Osteoblast (primary cell): ENCODE measurements at regions not wholly inside any gene's neighbourhood (a gene's known extent, or its start where the extent isn't known, plus 50 kb on each side); places are given as distances from the start of the nearest gene placed in this dataset.

ENCODE experiments used
- DNase-seq: peaks from one replicate; pipeline ENCODE4 v3.0.0; 2011; ENCODE audit warnings: low spot score, mixed read lengths; ENCODE audit not compliant: insufficient read length; ENCODE audit errors: missing footprints
- H2AFZ ChIP-seq: 2 replicates; pipeline ENCODE4 v1.6.0; 2011; ENCODE audit warnings: mild to moderate bottlenecking, low read length
- H3K27ac ChIP-seq: 2 replicates; pipeline ENCODE4 v1.5.1; 2011; ENCODE audit warnings: mild to moderate bottlenecking, low read depth, low read length, moderate library complexity
- H3K27me3 ChIP-seq: 2 replicates; pipeline ENCODE4 v1.6.0; 2012; ENCODE audit warnings: mild to moderate bottlenecking, control low read depth, inconsistent platforms, low read length, moderate library complexity; ENCODE audit not compliant: insufficient read depth
- H3K36me3 ChIP-seq: 2 replicates; pipeline ENCODE4 v1.5.1; 2011; ENCODE audit warnings: mild to moderate bottlenecking, low read length, control low read depth, moderate library complexity; ENCODE audit not compliant: insufficient read depth
- H3K4me1 ChIP-seq: 2 replicates; pipeline ENCODE4 v1.5.1; 2011; ENCODE audit warnings: mild to moderate bottlenecking, low read length, control low read depth, moderate library complexity; ENCODE audit not compliant: insufficient read depth
- H3K4me2 ChIP-seq: 2 replicates; pipeline ENCODE4 v1.6.0; 2011; ENCODE audit warnings: mild to moderate bottlenecking, low read length; ENCODE audit not compliant: insufficient read depth
- H3K4me3 ChIP-seq: fragments of 200-600 bp; sonication (generic); 3 replicates; pipeline ENCODE4 v1.5.1; 2012; ENCODE audit warnings: mild to moderate bottlenecking, low read length, inconsistent platforms; ENCODE audit not compliant: insufficient read depth
- H3K79me2 ChIP-seq: 2 replicates; pipeline ENCODE4 v1.6.0; 2012; ENCODE audit warnings: mild to moderate bottlenecking, low read length, control low read depth, inconsistent platforms; ENCODE audit not compliant: insufficient read depth
- H3K9me3 ChIP-seq: 2 replicates; pipeline ENCODE4 v1.5.1; 2011; ENCODE audit warnings: low read depth, low read length, control low read depth
- H4K20me1 ChIP-seq: 2 replicates; pipeline ENCODE4 v1.6.0; 2012; ENCODE audit warnings: mild to moderate bottlenecking, low read length, control low read depth; ENCODE audit not compliant: insufficient read depth
- CTCF ChIP-seq: IDR thresholded peaks from 2 replicates; pipeline ENCODE4 v1.5.1; 2011; ENCODE audit warnings: mild to moderate bottlenecking, low read depth, low read length, moderate library complexity; ENCODE audit errors: extremely low read depth

DNA sequence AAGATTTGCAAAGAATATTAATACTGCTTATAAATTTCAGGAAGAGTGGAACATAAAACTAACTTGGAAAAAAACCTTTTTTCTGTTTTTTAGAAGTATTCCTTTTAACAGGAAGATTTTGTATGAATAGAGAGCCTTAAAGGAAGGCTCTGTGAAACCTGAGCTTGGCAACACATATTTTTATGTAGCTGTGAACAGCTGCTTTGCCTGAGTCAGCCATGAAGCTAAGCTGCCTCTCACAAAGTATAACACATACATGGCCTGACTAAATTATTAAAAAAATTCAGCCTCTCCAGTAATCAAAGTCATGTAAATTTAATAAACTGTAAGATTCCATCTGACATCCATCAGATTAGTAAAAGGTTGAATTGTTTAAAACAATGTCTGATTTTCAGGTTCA lies 547.5 kb downstream of the ELAVL2 start:
- Histone ChIP-seq H3K27ac (no peak overlapping the region), H3K36me3 (no peaks in the 10 kb centered on the region), H3K79me2 (no peaks in the 10 kb centered on the region), H3K4me2 (no peak overlapping the region), H2AFZ (no peak overlapping the region), H3K4me3 (no peak overlapping the region), H3K27me3 (no peaks in the 10 kb centered on the region), H3K4me1 (no peaks in the 10 kb centered on the region), H4K20me1 (no peaks in the 10 kb centered on the region), H3K9me3 (no peaks in the 10 kb centered on the region)
- no peak for TF ChIP-seq CTCF
- DNase-seq = no peak

DNA sequence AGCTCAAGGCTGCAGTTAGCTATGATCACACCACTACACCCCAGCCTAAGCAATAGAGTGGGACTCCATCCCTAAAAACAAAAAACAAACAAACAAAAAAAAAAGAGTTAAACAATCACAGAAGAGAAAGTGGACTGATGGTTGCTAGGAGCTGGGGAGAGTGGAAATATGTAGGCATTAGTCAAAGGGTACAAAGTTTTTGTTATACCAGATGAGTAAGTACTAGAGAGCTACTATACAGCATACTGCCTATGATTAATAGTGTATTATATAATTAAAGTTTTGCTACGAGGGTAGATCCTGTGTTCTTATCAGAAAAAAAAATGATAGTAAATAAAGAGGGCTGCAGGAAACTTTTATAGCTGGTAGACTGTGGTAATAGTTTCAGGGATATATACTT lies 538.6 kb downstream of the ELAVL2 start:
- H3K36me3 ChIP-seq = no peaks in the 10 kb centered on the region
- no peak for TF ChIP-seq CTCF
- H3K9me3 ChIP-seq = no peaks in the 10 kb centered on the region
- no peaks in the 10 kb centered on the region for H3K27me3 ChIP-seq
- H3K4me2 ChIP-seq = no peak overlapping the region
- H4K20me1 ChIP-seq = no peaks in the 10 kb centered on the region
- H3K79me2 ChIP-seq = no peaks in the 10 kb centered on the region
- no peak overlapping the region for H3K27ac ChIP-seq
- H2AFZ ChIP-seq = no peak overlapping the region
- DNase-seq = no peak
- H3K4me3 ChIP-seq = no peak overlapping the region
- no peaks in the 10 kb centered on the region for H3K4me1 ChIP-seq

- Histone ChIP-seq H3K4me1 (no peaks in the 10 kb centered on the region), H2AFZ (no peak overlapping the region), H3K4me3 (no peak overlapping the region), H3K9me3 (no peaks in the 10 kb centered on the region), H3K27me3 (no peaks in the 10 kb centered on the region), H3K4me2 (no peak overlapping the region), H3K36me3 (no peaks in the 10 kb centered on the region), H3K79me2 (no peaks in the 10 kb centered on the region), H4K20me1 (no peaks in the 10 kb centered on the region), H3K27ac (no peak overlapping the region)
- DNase-seq = no peak
- no peak for TF ChIP-seq CTCF
Measured at GRCh38 chr9:23288545-23288944, 537.5 kb downstream of the ELAVL2 start.

DNA sequence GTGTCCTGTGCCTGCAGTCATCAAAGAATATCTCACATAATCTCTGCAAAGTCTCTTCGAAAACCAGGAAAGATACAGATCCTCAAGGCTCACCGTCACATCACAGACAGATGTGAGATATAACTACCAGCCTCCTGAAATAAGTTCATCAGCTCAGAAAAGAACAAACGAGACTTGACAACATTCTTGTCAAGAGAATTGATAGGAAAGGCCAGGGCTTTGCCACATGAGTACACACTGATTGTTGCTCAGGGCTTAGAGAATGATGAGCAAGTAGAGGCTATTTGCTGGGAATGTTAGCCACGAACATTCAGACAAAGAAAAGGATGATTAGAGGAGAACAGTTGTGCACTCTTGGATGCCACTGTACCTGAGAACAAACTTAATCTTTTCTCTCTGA lies 535.1 kb downstream of the ELAVL2 start:
- H3K27me3 ChIP-seq = no peaks in the 10 kb centered on the region

More for the DNA sequence above, 535.1 kb downstream of the ELAVL2 start:
- DNase-seq = no peak
- no peaks in the 10 kb centered on the region for H4K20me1 ChIP-seq
- no peak overlapping the region for H3K27ac ChIP-seq
- no peak overlapping the region for H3K4me2 ChIP-seq
- TF ChIP-seq CTCF = no peak
- no peaks in the 10 kb centered on the region for H3K36me3 ChIP-seq
- H3K4me1 ChIP-seq = no peaks in the 10 kb centered on the region
- no peak overlapping the region for H2AFZ ChIP-seq
- no peaks in the 10 kb centered on the region for H3K9me3 ChIP-seq
- H3K79me2 ChIP-seq = no peaks in the 10 kb centered on the region
- H3K4me3 ChIP-seq = no peak overlapping the region
